ENCODE measurements at regions not wholly inside any gene's neighbourhood (a gene's known extent, or its start where the extent isn't known, plus 50 kb on each side); places are given as distances from the start of the nearest gene placed in this dataset.
"Not testable (repeated sequence)": the region's sequence is repeated elsewhere in the genome, so short reads cannot be mapped to it uniquely, and the experiment has no call there.

DNA sequence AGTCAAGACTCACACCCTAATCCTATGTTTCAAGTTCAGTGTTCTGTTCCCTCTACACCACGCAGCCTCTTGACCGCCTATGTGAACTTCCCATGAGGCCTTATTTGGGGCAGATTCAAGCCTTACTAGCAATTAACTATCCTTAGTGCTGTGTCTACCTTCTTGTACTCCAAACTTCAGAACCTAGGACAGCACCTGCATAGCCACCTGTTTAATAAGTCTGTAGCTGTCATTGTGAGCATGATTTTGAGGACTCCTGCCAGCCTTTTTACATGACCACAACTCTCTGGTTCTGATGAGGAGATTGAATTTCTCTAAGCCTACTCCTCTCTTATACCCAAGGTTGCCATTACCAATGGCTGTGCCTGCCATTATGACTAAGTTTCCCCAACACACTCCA, 50.8 kb upstream of the PCSK1 start:
- TF ChIP-seq, protein P1, sequence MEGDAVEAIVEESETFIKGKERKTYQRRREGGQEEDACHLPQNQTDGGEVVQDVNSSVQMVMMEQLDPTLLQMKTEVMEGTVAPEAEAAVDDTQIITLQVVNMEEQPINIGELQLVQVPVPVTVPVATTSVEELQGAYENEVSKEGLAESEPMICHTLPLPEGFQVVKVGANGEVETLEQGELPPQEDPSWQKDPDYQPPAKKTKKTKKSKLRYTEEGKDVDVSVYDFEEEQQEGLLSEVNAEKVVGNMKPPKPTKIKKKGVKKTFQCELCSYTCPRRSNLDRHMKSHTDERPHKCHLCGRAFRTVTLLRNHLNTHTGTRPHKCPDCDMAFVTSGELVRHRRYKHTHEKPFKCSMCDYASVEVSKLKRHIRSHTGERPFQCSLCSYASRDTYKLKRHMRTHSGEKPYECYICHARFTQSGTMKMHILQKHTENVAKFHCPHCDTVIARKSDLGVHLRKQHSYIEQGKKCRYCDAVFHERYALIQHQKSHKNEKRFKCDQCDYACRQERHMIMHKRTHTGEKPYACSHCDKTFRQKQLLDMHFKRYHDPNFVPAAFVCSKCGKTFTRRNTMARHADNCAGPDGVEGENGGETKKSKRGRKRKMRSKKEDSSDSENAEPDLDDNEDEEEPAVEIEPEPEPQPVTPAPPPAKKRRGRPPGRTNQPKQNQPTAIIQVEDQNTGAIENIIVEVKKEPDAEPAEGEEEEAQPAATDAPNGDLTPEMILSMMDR (conservative IDR thresholded peaks at IDR 0.05; ENCODE audit: control insufficient read depth, insufficient read depth, low read depth, low read length), result no peak
- H3K4me3 ChIP-seq (ENCODE audit: control insufficient read depth, low read depth, low read length), result no peak overlapping the region
- peak; percentile 60 for DNase-seq (ENCODE audit: low read depth)

DNA sequence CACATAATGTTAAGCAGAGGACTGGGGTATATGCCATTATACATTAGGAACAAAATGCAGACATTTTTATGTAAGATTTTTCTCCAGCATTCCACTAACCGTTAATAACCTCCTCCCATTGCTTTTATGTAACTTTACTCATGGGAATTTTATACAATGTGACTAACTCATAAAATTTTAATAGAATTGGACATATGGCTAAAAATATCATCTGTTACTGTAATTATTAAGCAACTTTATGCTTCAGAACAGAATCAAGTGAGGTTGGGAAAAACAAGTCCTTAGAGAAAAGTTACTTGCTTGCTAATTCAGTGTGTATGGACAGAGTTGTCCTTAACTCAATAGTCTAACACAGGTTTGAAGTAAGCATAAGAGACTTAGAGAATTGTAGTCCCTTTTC, 54.8 kb upstream of the PCSK1 start:
- TF ChIP-seq, protein P1 (conservative IDR thresholded peaks at IDR 0.05; ENCODE audit: control insufficient read depth, insufficient read depth, low read depth, low read length), result no peak
- H3K4me3 ChIP-seq (ENCODE audit: control insufficient read depth, low read depth, low read length), result no peak overlapping the region
- no peak for DNase-seq (ENCODE audit: low read depth)

DNA sequence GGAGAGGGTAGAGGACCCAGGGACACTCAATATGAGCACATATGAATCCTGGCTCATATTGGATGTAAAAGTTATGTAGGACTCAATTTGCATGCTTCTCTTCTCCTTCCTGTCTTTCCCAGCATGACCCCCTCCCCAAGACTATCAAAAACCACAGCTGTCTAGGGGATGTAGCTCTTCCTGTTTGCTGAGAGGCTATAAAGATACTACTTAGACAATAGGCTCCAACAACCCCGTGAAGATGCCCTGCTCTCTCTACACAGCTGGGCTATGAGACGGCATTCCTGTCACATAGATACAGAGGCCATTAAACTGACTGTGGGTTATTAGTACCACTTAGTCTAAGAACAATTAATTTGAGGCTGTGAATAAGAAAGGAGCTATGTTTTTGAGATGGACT, 56.5 kb upstream of the PCSK1 start:
- no peak overlapping the region for H3K4me3 ChIP-seq (ENCODE audit: control insufficient read depth, low read depth, low read length)
- TF ChIP-seq, protein P1 (conservative IDR thresholded peaks at IDR 0.05; ENCODE audit: control insufficient read depth, insufficient read depth, low read depth, low read length), result no peak
- DNase-seq (ENCODE audit: low read depth), result no peak

DNA sequence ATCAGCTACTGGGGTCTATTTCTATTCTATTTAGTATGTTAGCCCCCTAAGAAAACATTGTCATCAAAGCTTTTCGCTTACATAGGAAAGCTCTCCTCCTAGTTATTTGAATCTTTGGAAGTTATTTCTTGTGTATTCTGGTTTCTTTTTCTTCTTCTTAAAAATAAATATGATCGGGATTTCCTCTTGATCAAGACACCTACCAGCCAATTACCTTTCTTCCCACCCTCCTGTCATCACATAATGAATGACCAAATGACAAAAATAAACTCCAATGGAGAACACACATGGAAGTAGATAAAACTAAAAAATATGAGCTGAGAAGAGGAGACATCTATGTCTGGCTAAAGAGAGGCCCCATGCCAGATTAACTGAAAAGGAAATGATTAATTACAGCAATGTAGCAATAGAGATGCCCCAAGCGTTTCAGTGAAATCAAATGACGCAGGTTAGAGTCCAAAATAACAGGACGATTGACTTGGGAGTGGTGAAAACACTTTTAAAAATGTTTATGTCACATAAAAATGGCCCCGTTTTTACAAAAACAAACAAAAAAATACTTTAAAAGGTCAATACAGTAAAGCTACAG, 59.5 kb upstream of the PCSK1 start:
- TF ChIP-seq, protein P1 (conservative IDR thresholded peaks at IDR 0.05; ENCODE audit: control insufficient read depth, insufficient read depth, low read depth, low read length), result no peak
- no peak overlapping the region for H3K4me3 ChIP-seq (ENCODE audit: control insufficient read depth, low read depth, low read length)
- peak; percentile 63 for DNase-seq (ENCODE audit: low read depth)

DNA sequence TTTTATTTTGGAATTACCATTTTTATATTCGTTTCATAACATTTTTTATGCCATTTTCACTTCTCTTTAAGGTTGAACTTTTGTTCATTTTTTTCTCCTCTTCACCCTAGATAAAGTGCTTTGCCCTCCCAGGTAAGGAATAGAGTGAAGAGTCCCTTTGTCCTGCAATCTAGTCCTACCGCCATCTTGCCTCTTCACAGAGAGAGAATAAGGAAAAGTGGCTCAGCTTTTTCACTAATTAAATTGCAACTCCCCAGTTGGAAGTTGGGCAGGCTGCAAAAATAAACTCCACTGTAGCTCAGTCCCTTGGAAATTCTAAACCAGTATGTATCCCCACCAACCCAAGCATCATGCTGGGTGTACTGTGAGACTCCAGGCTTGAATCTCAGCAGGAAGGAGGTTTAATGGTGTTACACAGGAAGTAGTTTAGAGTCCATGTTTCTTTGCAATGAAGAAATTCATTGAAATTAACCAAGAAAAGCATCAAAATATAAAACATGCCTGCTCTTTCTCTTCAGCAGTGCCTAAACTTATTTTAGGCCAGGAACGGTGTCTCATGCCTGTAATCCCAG, 60.3 kb upstream of the PCSK1 start:
- DNase-seq (ENCODE audit: low read depth), result no peak
- no peak overlapping the region for H3K4me3 ChIP-seq (ENCODE audit: control insufficient read depth, low read depth, low read length)
- TF ChIP-seq, protein P1 (conservative IDR thresholded peaks at IDR 0.05; ENCODE audit: control insufficient read depth, insufficient read depth, low read depth, low read length), result no peak

DNA sequence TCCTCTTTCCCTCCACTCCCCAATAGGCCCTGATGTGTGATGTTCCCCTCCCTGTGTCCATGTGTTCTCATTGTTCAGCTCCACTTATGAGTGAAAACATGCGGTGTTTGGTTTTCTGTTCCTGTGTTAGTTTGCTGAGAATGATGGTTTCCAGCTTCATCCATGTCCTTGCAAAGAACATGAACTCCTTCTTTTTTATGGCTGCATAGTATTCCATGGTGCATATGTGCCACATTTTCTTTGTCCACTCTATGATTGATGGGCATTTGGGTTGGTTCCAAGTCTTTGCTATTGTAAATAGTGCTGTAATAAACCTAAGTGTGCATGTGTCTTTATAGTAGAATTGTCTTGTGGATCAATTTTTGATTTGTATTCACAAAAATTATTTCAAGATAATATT, 62.4 kb upstream of the PCSK1 start:
- H3K4me3 ChIP-seq (ENCODE audit: control insufficient read depth, low read depth, low read length); DNase-seq (ENCODE audit: low read depth): not testable (repeated sequence)

DNA sequence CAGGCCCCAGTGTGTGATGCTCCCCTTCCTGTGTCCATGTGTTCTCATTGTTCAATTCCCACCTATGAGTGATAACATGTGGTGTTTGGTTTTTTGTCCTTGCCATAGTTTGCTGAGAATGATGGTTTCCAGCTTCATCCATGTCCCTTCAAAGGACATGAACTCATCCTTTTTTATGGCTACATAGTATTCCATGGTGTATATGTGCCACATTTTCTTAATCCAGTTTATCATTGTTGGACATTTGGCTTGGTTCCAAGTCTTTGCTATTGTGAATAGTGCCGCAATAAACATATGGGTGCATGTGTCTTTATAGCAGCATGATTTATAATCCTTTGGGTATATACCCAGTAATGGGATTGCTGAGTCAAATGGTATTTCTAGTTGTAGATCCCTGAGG, 64.0 kb upstream of the PCSK1 start:
- DNase-seq (ENCODE audit: low read depth); H3K4me3 ChIP-seq (ENCODE audit: control insufficient read depth, low read depth, low read length): not testable (repeated sequence)

DNA sequence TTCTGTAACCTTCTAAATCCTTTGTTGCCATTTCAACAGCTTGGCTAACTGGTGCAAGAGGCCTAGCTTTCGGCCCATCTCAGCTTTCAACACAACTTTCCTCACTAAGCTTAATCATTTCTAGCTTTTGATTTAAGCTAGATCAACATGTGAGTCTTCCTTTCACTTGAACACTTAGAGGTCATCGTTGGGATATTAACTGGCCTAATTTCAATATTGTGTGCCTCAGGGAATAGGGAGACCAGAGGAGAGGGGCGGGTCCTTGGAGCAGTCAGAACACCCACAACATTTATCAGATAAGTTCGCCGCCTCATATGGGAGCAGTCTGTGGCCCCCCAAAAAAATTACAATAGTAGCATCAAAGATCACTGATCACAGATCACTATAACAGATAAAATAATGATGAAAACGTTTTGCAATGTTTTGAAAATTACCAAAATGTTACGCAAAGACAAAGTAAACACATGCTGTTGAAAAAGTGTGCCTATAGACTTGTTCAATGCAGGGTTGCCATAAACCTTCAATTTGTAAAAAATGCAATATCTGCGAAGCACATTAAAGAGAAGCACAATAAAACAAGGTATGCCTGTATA, 66.8 kb upstream of the PCSK1 start:
- DNase-seq (ENCODE audit: low read depth), result no peak
- TF ChIP-seq, protein P1 (conservative IDR thresholded peaks at IDR 0.05; ENCODE audit: control insufficient read depth, insufficient read depth, low read depth, low read length), result no peak
- no peak overlapping the region for H3K4me3 ChIP-seq (ENCODE audit: control insufficient read depth, low read depth, low read length)
